Uterus (tissue), 2 donors: ENCODE measurements at regions not wholly inside any gene's neighbourhood (a gene's known extent, or its start where the extent isn't known, plus 50 kb on each side); places are given as distances from the start of the nearest gene placed in this dataset.

ENCODE experiments used
- CTCF ChIP-seq, 4 experiments: fragments of 200-600 bp in 2 of 4; fragments of 450-650 bp in 2 of 4; sonication (generic) in 2 of 4; IDR thresholded peaks; one replicate each; pipeline ENCODE4 v1.5.1; 2016 to 2019; ENCODE audit warnings: antibody characterized with exemption in 4 of 4, mild to moderate bottlenecking in 2 of 4, moderate library complexity in 1 of 4
- POLR2A ChIP-seq, 2 donors: fragments of 450-650 bp; IDR thresholded peaks; one replicate each; pipeline ENCODE4 v1.6.1; 2016; ENCODE audit warnings: antibody characterized with exemption in 2 of 2, mild to moderate bottlenecking in 1 of 2, moderate library complexity in 1 of 2

GRCh38 chrX:817759-818300 is 187.2 kb downstream of the SHOX start:
- TF ChIP-seq CTCF (IDR thresholded peaks at IDR 0.05) (no peak), POLR2A (IDR thresholded peaks at IDR 0.05) (no peak)
